NCI-H1436 treated with DMSO at 0.1 percent for 48 hours (cell line): ENCODE measurements at regions not wholly inside any gene's neighbourhood (a gene's known extent, or its start where the extent isn't known, plus 50 kb on each side); places are given as distances from the start of the nearest gene placed in this dataset.

Source experiments
- DNase-seq: peaks from one replicate; lab custom pipeline; 2025; lab: John Stamatoyannopoulos, UW

GRCh38 chr6:168132531-168133167 is 53.6 kb upstream of the FRMD1 start:
- no peak for DNase-seq

- no peak for DNase-seq
Observed at GRCh38 chr6:168131464-168132415, 52.7 kb upstream of the FRMD1 start.

GRCh38 chr6:168130697-168131371 is 51.8 kb upstream of the FRMD1 start:
- DNase-seq: no peak

- no peak for DNase-seq
Observed at GRCh38 chr6:168130168-168130696, 51.2 kb upstream of the FRMD1 start.

- DNase-seq: no peak
Observed at GRCh38 chr6:168129292-168130167, 50.5 kb upstream of the FRMD1 start.

- DNase-seq: no peak
Observed at GRCh38 chr6:168128631-168129291, 49.7 kb upstream of the FRMD1 start.
